OCI-LY3 (cell line): ENCODE measurements at regions not wholly inside any gene's neighbourhood (a gene's known extent, or its start where the extent isn't known, plus 50 kb on each side); places are given as distances from the start of the nearest gene placed in this dataset.

Source experiments
- EZH2phosphoT487 ChIP-seq: fragments of 200-600 bp; shearing (Covaris generic); IDR thresholded peaks from 2 replicates; pipeline ENCODE4 v1.6.1; 2018; ENCODE audit warnings: antibody characterized with exemption, mixed run types, low read depth
- TF ChIP-seq, protein P1 (sequence below): fragments of 200-600, 300-600 bp; sonication (generic); IDR thresholded peaks from 2 replicates; pipeline ENCODE4 v1.5.1; 2014; ENCODE audit warnings: antibody characterized with exemption, low read length, low read depth

DNA sequence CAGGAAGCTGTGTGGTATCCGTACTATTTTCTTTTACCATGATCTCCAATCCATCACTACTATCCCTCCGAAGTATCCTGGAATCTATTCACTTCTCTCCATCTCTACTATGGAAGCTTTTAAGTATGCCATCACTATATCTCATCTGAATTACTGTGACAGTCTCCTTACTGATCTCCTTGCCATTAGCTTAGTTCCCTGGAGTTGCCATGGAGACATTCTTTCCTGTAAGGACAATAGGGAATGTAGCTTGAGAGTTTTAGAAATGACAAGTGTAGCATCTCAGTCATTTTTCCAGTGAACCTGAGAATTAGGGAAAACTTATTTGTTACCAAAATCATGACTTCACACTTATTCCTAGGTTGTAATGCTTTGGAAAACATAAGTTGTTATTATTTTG lies 86.3 kb downstream of the HPGD start:
- TF ChIP-seq, protein P1, sequence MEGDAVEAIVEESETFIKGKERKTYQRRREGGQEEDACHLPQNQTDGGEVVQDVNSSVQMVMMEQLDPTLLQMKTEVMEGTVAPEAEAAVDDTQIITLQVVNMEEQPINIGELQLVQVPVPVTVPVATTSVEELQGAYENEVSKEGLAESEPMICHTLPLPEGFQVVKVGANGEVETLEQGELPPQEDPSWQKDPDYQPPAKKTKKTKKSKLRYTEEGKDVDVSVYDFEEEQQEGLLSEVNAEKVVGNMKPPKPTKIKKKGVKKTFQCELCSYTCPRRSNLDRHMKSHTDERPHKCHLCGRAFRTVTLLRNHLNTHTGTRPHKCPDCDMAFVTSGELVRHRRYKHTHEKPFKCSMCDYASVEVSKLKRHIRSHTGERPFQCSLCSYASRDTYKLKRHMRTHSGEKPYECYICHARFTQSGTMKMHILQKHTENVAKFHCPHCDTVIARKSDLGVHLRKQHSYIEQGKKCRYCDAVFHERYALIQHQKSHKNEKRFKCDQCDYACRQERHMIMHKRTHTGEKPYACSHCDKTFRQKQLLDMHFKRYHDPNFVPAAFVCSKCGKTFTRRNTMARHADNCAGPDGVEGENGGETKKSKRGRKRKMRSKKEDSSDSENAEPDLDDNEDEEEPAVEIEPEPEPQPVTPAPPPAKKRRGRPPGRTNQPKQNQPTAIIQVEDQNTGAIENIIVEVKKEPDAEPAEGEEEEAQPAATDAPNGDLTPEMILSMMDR: no peak
- TF ChIP-seq EZH2phosphoT487: no peak
